ENCODE measurements at regions not wholly inside any gene's neighbourhood (a gene's known extent, or its start where the extent isn't known, plus 50 kb on each side); places are given as distances from the start of the nearest gene placed in this dataset.

GRCh38 chr12:111214401-111214800 is 154.5 kb downstream of the PHETA1 start:
- no peak for TF ChIP-seq CTCF (conservative IDR thresholded peaks at IDR 0.05)
- TF ChIP-seq ZFX (IDR thresholded peaks at IDR 0.05) = no peak
- H3K27ac ChIP-seq = no peak overlapping the region

- H3K27ac ChIP-seq = no peak overlapping the region
- no peak for TF ChIP-seq ZFX (IDR thresholded peaks at IDR 0.05)
- TF ChIP-seq CTCF (conservative IDR thresholded peaks at IDR 0.05) = no peak
Measured at GRCh38 chr12:111213561-111213960, 155.3 kb downstream of the PHETA1 start.

GRCh38 chr12:111212814-111213456 is 156.0 kb downstream of the PHETA1 start:
- TF ChIP-seq CTCF (conservative IDR thresholded peaks at IDR 0.05) (no peak), ZFX (IDR thresholded peaks at IDR 0.05) (no peak)
- no peak overlapping the region for H3K27ac ChIP-seq

GRCh38 chr12:111211910-111212757 is 156.8 kb downstream of the PHETA1 start:
- TF ChIP-seq CTCF (conservative IDR thresholded peaks at IDR 0.05) = no peak
- no peak for TF ChIP-seq ZFX (IDR thresholded peaks at IDR 0.05)
- no peak overlapping the region for H3K27ac ChIP-seq

GRCh38 chr12:111209811-111210210 is 159.1 kb downstream of the PHETA1 start:
- no peak overlapping the region for H3K27ac ChIP-seq
- TF ChIP-seq CTCF (conservative IDR thresholded peaks at IDR 0.05) = no peak

- TF ChIP-seq CTCF (conservative IDR thresholded peaks at IDR 0.05) = no peak
- no peak overlapping the region for H3K27ac ChIP-seq
Measured at GRCh38 chr12:111207761-111208160, 161.1 kb downstream of the PHETA1 start.

- no peak overlapping the region for H3K27ac ChIP-seq
- TF ChIP-seq ZFX (IDR thresholded peaks at IDR 0.05) (no peak), CTCF (conservative IDR thresholded peaks at IDR 0.05) (no peak)
Measured at GRCh38 chr12:111204788-111205241, 164.1 kb downstream of the PHETA1 start.
